Body of pancreas (tissue), 4 donors: ENCODE measurements at regions not wholly inside any gene's neighbourhood (a gene's known extent, or its start where the extent isn't known, plus 50 kb on each side); places are given as distances from the start of the nearest gene placed in this dataset.

Experiments
- POLR2A ChIP-seq, 3 donors: fragments of 450-650 bp; IDR thresholded peaks; one replicate each; pipeline ENCODE4 v1.6.1; 2016; ENCODE audit warnings: antibody characterized with exemption in 3 of 3, mild to moderate bottlenecking in 2 of 3
- TF ChIP-seq, protein P1 (sequence below), 7 experiments: fragments of 450-650 bp in 4 of 7; fragments of 200-600 bp in 3 of 7; sonication (generic) in 3 of 7; IDR thresholded peaks; one replicate each; pipeline ENCODE4 v1.5.1; 2016 to 2019; ENCODE audit warnings: antibody characterized with exemption in 7 of 7

GRCh38 chr2:142687075-142687474, 190.4 kb upstream of the KYNU start:
- TF ChIP-seq, protein P1, sequence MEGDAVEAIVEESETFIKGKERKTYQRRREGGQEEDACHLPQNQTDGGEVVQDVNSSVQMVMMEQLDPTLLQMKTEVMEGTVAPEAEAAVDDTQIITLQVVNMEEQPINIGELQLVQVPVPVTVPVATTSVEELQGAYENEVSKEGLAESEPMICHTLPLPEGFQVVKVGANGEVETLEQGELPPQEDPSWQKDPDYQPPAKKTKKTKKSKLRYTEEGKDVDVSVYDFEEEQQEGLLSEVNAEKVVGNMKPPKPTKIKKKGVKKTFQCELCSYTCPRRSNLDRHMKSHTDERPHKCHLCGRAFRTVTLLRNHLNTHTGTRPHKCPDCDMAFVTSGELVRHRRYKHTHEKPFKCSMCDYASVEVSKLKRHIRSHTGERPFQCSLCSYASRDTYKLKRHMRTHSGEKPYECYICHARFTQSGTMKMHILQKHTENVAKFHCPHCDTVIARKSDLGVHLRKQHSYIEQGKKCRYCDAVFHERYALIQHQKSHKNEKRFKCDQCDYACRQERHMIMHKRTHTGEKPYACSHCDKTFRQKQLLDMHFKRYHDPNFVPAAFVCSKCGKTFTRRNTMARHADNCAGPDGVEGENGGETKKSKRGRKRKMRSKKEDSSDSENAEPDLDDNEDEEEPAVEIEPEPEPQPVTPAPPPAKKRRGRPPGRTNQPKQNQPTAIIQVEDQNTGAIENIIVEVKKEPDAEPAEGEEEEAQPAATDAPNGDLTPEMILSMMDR (IDR thresholded peaks at IDR 0.05), result no peak
- TF ChIP-seq POLR2A (IDR thresholded peaks at IDR 0.05), result no peak
